Testis (tissue), 2 donors: ENCODE measurements at regions not wholly inside any gene's neighbourhood (a gene's known extent, or its start where the extent isn't known, plus 50 kb on each side); places are given as distances from the start of the nearest gene placed in this dataset.

ENCODE experiments used
- DNase-seq: peaks from one replicate; pipeline ENCODE4 v3.0.0-alpha.2; 2019
- H3K27ac ChIP-seq, 2 donors: fragments of 200-600 bp; sonication (generic); one replicate each; pipeline ENCODE4 v1.5.1; 2019
- H3K27me3 ChIP-seq: fragments of 200-600 bp; sonication (generic); one replicate; pipeline ENCODE4 v1.5.1; 2019
- H3K36me3 ChIP-seq: fragments of 200-600 bp; sonication (generic); one replicate; pipeline ENCODE4 v1.5.1; 2017; ENCODE audit warnings: low read depth; ENCODE audit errors: missing control alignments
- H3K4me1 ChIP-seq: fragments of 200-600 bp; sonication (generic); one replicate; pipeline ENCODE4 v1.5.1; 2019
- H3K4me3 ChIP-seq, 2 donors: fragments of 200-600 bp; sonication (generic); one replicate each; pipeline ENCODE4 v1.5.1; 2017 to 2019
- H3K9me3 ChIP-seq: fragments of 200-600 bp; sonication (generic); one replicate; pipeline ENCODE4 v1.5.1; 2017
- POLR2A ChIP-seq: fragments of 450-650 bp; IDR thresholded peaks from one replicate; pipeline ENCODE4 v1.6.1; 2017; ENCODE audit warnings: antibody characterized with exemption, mild to moderate bottlenecking, moderate library complexity
- WGBS, 2 donors: methylation state at CpG; one replicate each; pipeline ENCODE4 v1.1.5; 2018; 5-methylcytosine and 5-hydroxymethylcytosine counted together
- intact Hi-C: fragments of 100-400 bp; cut with DNase I; formaldehyde crosslinking; loops from one replicate; pipeline ENCODE4 v1.15.1; 2023; ENCODE audit warnings: low total_unique reads
- small RNA-seq, 2 donors: library from RNA; depleted of rRNA; stranded (forward); fragments of <200 nt; gene quantifications; one replicate each; pipeline ENCODE3, GENCODE V24; 2016
- TF ChIP-seq, protein P1 (sequence below), 3 experiments: fragments of 450-650 bp in 2 of 3; fragments of 200-600 bp in 1 of 3; sonication (generic) in 1 of 3; IDR thresholded peaks; one replicate each; pipeline ENCODE4 v1.5.1; 2016 to 2019; ENCODE audit warnings: antibody characterized with exemption in 3 of 3, mild to moderate bottlenecking in 2 of 3, moderate library complexity in 1 of 3

DNA sequence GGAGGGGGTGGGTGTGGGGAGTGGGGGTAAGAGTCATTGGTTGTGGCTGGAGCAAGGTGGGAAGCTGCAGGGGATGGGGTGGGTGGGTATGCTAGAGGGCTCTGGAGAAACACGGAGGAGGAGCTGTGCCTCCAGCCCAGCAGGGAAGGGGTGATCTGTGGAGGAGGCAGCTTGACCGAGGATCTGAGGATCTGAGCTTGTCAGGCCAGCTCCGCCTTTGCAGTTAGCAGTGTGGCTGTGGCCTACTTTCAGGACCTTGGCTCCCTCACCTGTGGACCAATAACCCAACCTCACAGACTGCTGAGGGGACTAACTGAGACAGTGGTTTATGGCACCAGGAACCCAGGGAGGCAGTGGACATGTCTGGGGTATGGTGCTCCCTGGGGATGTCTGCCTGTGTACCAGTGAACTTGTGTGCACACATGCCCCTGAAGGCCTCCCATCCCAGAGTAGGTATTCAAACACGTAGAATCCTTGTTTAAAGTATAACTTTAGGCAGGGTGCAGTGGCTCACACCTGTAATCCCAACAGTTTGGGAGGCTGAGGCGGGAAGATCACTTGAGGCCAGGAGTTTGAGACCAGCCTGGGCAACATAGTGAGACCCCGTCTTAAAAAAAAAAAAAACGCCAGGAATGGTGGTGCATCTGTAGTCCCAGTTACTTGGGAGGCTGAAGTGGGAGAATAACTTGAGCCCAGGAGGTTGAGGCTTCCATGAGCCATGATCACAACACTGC, 52.5 kb upstream of the LINGO1 start:
- no peak for TF ChIP-seq POLR2A
- TF ChIP-seq, protein P1, sequence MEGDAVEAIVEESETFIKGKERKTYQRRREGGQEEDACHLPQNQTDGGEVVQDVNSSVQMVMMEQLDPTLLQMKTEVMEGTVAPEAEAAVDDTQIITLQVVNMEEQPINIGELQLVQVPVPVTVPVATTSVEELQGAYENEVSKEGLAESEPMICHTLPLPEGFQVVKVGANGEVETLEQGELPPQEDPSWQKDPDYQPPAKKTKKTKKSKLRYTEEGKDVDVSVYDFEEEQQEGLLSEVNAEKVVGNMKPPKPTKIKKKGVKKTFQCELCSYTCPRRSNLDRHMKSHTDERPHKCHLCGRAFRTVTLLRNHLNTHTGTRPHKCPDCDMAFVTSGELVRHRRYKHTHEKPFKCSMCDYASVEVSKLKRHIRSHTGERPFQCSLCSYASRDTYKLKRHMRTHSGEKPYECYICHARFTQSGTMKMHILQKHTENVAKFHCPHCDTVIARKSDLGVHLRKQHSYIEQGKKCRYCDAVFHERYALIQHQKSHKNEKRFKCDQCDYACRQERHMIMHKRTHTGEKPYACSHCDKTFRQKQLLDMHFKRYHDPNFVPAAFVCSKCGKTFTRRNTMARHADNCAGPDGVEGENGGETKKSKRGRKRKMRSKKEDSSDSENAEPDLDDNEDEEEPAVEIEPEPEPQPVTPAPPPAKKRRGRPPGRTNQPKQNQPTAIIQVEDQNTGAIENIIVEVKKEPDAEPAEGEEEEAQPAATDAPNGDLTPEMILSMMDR (IDR thresholded peaks at IDR 0.05), result no peak
- no peaks in the 10 kb centered on the region for H3K36me3 ChIP-seq
- DNase-seq, result no peak

GRCh38 chr15:77684341-77685081, 51.8 kb upstream of the LINGO1 start:
- DNase-seq, result no peak
- Histone ChIP-seq H3K4me1 (no peaks in the 10 kb centered on the region), H3K4me3 (no peak overlapping the region), H3K27ac (no peak overlapping the region), H3K9me3 (no peaks in the 10 kb centered on the region), H3K27me3 (no peaks in the 10 kb centered on the region), H3K36me3 (no peaks in the 10 kb centered on the region)
- 87% methylated on average over 7 of the region's 7 CpGs; no CpG with 5 or more reads in 1 of the 2 donors for WGBS, 2 donors
- no peak for TF ChIP-seq POLR2A
- TF ChIP-seq, protein P1 (IDR thresholded peaks at IDR 0.05), result no peak
- intact Hi-C loops, result no loop called here

More for the DNA sequence above, 52.5 kb upstream of the LINGO1 start:
- Histone ChIP-seq H3K9me3 (no peaks in the 10 kb centered on the region), H3K4me3 (no peak overlapping the region), H3K27me3 (no peaks in the 10 kb centered on the region), H3K27ac (no peak overlapping the region), H3K4me1 (no peaks in the 10 kb centered on the region)
- WGBS, 2 donors, result 79 to 91% methylated on average over 6 to 7 of the region's 7 CpGs
- intact Hi-C loops, result no loop called here

DNA sequence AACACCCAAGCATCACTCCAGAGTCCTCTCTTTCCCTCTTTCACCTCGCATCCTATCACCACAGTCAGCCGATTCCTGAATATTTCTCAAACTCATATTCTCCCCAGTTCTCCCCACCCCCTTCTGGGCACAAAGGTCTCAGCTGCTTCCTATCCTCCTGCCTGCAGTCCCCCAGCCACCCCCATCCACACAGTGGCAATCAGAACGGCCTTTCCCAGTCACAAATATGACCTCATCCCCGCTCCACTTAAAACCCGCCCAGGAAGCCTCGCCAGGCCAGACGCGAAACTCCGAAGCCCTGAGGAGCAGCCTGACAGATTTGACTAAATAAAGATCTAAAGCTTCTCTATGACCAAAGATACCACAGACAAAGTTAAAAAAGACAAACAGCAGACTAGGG, 49.9 kb upstream of the LINGO1 start:
- Histone ChIP-seq H3K27ac (no peak overlapping the region), H3K27me3 (no peaks in the 10 kb centered on the region), H3K4me3 (no peak overlapping the region), H3K4me1 (no peaks in the 10 kb centered on the region), H3K36me3 (no peaks in the 10 kb centered on the region), H3K9me3 (no peaks in the 10 kb centered on the region)
- DNase-seq, result no peak
- intact Hi-C loops, result no loop called here
- 76% methylated on average over 9 of the region's 9 CpGs for WGBS, 2 donors
- TF ChIP-seq POLR2A, result no peak
- TF ChIP-seq, protein P1 (IDR thresholded peaks at IDR 0.05), result no peak

Small RNAs in the stretch of these regions (small RNA-seq; reads per million reads assigned to genes)
- gene RN7SL214P, result 0.28 to 1.0 reads per million in 2 donors
